ENCODE measurements at regions not wholly inside any gene's neighbourhood (a gene's known extent, or its start where the extent isn't known, plus 50 kb on each side); places are given as distances from the start of the nearest gene placed in this dataset.

GRCh38 chrX:39665830-39666518 lies 431.8 kb downstream of the BCOR start:
- no peak for DNase-seq

GRCh38 chrX:39667191-39667590 lies 430.6 kb downstream of the BCOR start:
- no peak for DNase-seq

- DNase-seq = no peak
Measured at GRCh38 chrX:39667736-39668482, 429.8 kb downstream of the BCOR start.

- DNase-seq = no peak
Measured at GRCh38 chrX:39669668-39670067, 428.1 kb downstream of the BCOR start.

DNA sequence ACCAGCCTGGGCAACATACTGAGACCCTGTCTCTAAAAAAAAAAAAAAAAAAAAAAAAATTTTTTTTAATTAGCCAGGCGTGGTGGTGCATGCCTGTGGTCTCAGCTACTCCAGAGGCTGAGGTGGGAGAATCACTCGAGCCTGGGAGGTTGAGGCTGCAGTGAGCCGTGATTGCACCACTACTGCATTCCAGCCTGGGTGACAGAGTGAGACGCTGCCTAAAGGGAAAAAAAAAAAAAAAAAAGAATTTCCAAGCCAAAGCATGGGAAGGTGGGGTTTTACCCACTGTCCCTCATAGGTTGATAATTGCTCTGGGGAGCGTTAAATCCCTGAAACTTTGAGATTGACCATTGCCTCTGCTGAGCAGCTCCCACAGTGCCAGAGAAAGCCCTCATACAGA lies 427.5 kb downstream of the BCOR start:
- no peak for DNase-seq

DNA sequence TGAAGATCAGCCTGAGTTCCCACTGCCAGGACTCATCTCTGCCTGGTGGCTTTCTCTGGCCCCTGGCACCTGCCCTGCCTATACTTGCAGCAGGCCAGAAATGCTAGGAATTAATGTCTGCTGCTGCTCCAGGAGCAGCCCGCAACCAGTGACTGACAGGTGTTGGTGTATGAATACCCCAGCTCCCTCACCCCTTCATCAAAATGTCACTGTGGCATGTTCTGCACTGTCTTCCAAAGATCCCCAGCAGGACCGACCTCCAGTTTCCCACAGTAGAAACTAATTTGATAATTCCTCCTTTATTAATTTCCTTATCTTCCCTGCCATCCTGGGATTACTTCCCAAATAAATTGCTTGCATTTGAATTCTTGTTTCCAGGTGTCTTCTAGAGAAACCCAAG lies 425.4 kb downstream of the BCOR start:
- no peak for DNase-seq

GRCh38 chrX:39674490-39675161 lies 423.1 kb downstream of the BCOR start:
- DNase-seq = no peak

- no peak for DNase-seq
Measured at GRCh38 chrX:39675162-39675553, 422.6 kb downstream of the BCOR start.

DNA sequence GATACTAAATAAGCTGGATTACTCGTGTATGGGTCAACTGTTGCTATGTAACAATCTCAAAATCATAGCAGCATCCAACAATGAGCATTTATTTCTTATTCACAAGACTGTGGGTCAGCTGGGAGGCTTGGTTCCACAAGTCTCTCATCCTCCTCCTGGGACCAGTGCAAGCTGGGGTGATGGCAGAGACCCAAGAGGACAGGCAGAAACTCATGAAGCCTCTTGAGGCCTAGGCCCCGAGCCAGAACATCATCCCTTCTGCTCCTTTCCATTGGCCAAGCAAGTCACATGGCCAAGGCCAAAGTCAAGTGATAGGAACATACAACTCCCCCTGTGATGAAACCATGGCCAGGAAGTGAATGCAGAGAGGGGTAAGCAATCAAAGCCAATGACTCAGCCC lies 422.1 kb downstream of the BCOR start:
- no peak for DNase-seq

GRCh38 chrX:39676434-39676833 lies 421.3 kb downstream of the BCOR start:
- no peak for DNase-seq

GRCh38 chrX:39677585-39677977 lies 420.2 kb downstream of the BCOR start:
- no peak for DNase-seq

DNA sequence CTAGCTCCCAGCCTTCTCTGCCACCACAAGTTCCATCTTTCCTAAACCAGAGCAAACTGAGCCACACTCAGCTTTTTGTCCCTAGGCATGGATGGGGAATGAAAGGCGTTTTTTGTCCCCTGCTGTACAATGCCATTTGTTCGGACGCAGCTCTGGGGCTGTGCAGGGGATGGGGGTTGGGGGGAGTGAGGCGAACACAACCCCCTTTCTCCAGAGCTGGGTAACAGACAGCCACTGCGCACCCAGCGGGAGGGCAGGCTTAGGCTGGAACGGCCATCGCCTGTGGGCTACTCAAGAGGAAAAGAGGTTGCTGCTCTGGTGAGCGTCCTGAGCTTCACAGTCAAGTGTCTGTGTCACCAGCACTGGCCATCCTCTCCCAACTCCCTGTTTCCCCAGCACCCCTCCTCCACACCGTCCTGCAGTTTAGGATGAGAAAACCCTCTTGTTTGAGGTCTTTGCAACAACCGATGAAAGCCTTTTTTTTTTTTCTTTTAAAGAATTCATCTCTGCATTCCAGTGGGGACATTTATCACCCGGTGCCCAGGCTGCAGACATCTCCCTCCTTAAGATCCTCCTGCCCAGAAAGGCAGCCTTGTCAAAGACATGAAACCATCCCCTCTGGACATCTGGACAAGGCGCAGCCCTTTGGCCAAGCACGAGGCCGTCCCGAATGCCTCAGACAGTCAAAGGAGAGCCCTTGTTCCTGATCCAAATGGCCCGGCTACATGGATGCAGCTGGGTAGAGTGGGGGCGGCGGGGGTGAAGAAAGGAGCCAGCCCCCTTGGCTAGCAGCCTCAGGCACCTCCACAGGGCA lies 419.6 kb downstream of the BCOR start:
- no peak for DNase-seq

DNA sequence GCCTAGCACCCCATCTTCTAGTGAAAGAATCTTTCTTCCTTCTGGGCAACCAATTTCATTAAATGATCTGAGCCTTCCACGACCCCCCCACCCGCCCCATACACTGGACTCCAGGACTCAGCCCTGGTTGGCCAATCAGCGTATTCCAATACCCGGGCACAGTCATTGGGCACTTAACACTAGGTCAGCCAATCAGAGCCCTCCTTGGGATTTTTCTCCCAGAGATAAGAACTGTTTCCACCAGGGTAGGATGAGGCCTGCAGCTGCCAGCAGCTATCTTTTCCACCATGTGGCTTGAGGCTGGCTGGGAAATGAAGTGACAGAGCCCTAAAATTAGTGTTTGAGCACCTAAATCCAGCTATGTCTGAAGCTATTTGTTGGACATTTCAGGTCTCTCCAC lies 418.8 kb downstream of the BCOR start:
- DNase-seq = no peak

DNA sequence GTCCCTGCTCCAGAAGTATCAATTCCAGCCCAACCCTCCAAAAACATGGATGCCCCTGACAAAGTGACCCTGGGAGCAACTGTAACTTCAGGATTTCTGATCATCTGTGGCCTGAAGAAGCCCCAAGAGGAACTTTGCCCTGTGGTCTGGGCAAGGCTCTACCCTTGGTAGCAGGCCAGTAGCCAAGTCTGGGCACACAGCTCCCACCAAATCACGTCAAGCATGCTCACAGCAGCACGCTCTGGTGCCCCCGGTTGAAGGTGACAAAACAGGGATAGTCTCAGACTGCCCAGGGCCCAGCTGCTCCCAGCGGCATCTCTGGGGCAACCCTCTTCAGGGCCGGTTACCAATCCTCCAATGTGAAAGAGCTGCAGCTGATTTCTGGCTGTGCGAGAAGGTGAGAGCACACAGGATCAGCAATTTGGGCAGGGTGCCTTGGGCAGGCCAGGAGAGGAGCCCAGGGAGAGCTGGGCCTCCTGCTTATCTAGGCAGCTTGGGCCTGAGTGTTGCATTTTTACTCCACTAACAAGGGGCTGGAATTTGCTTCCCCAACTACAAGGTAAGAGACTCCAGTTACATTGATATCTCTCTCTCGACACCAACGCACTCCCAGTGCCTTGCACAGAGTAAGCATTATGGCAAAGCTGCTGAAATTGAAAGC lies 418.1 kb downstream of the BCOR start:
- no peak for DNase-seq

- DNase-seq = no peak
Measured at GRCh38 chrX:39681885-39682284, 415.9 kb downstream of the BCOR start.

- no peak for DNase-seq
Measured at GRCh38 chrX:39682778-39683177, 415.0 kb downstream of the BCOR start.

GRCh38 chrX:39688219-39688575 lies 409.6 kb downstream of the BCOR start:
- no peak for DNase-seq

DNA sequence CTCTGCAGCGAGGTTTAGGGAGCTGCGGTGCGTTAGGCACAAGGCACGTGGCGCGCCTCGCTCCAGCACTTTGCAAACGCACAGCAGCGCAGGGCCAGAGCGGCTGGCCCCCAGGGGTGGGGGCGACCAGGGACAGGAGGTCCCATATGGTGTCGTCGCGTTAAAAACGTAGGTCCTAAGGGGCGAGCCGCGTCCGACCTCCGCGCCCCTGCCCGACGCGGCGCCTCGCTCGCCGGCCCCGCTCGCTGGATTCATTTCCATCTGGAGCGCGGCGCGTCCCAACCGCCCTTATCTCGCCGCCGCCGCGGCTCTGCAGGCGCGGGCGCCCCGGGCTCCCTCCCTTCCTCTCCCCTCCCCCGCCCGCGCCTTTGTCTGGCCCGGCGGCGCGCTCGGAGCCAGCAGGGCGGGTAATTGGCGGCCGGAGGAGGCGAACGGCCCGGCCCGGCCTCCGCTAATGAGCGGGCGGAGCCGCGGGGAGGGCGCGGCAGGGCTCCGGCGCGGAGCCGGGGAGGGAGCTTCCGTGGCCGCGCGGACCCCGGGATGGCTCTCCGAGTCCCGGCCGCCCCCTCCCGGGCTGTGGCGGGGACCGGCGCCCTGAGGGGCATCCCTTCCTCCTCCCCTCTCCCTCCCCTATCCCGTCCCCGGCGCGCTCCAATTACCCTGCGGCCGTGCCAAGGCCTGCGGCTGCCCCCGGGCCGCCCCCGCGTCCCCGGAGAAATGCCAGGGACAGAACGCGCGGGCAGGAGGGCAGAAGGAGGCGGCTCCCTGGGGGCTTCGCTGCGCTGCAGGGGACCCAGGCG lies 409.0 kb downstream of the BCOR start:
- peak; percentile 6 for DNase-seq

GRCh38 chrX:39689376-39690104 lies 408.2 kb downstream of the BCOR start:
- no peak for DNase-seq

DNA sequence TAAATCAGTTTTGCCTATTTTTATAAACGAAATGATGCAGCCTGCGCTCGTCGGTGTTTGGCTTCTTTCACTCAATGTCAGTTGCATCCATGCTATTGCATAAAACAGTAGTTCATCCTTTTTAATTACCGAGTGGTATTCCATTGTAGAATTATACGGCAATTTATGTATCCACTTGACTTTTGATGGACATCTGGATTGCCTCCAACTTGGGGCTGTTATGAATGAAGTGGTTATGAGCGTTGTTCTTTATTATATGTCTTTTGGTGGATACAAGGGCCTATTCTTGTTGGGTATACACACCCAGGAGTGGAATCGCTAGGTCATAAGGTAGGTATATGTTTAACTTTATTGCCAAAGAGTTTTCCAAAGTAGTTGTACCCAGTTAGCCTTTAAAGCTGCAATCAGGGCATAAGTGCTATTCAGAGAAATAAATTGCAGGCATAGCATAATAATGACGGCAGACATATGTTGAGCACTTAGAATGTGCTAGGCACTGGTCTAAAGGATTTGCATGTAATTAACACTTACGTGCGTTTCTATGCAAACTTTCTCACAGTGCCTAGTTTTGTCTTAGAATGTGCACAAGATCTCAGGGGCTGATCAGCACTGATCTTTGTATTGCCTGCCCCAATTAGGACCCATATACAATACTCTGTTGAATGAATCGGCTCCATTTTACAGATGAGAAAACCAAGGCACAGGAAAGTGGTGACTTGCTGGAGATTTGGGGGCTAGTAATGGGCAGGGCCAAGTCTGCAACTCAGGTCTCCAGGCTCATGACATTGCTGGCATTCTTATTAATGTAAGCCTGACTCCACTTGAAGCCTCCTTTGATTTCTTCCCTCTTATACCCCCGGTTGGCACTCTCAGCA lies 407.0 kb downstream of the BCOR start:
- no peak for DNase-seq
